ENCODE measurements at regions not wholly inside any gene's neighbourhood (a gene's known extent, or its start where the extent isn't known, plus 50 kb on each side); places are given as distances from the start of the nearest gene placed in this dataset.

GRCh38 chr12:46503637-46504175 lies 131.1 kb upstream of the SLC38A2 start:
- Histone ChIP-seq H3K4me1 (ENCODE audit: control insufficient read depth in 2 of 2, insufficient read depth in 2 of 2, low read length in 2 of 2) (no peaks in the 10 kb centered on the region), H3K9me3 (ENCODE audit: control insufficient read depth in 2 of 2, low read length in 2 of 2) (peaks cover 0 to 3% of the 10 kb centered on the region in 2 donors), H3K27ac (ENCODE audit: low read depth in 2 of 2, low read length in 2 of 2) (no peak overlapping the region), H3K9ac (ENCODE audit: low read depth in 1 of 2, low read length in 2 of 2) (no peak overlapping the region), H3K36me3 (ENCODE audit: control insufficient read depth in 2 of 2, insufficient read depth in 2 of 2, low read length in 2 of 2) (no peaks in the 10 kb centered on the region), H3K4me3 (ENCODE audit: low read length in 2 of 2) (no peak overlapping the region), H3K27me3 (ENCODE audit: control insufficient read depth in 2 of 2, insufficient read depth in 2 of 2, low read length in 2 of 2) (no peaks in the 10 kb centered on the region)

- Histone ChIP-seq H3K36me3 (ENCODE audit: control insufficient read depth in 2 of 2, insufficient read depth in 2 of 2, low read length in 2 of 2) (no peaks in the 10 kb centered on the region), H3K27ac (ENCODE audit: low read depth in 2 of 2, low read length in 2 of 2) (no peak overlapping the region), H3K4me1 (ENCODE audit: control insufficient read depth in 2 of 2, insufficient read depth in 2 of 2, low read length in 2 of 2) (no peaks in the 10 kb centered on the region), H3K4me3 (ENCODE audit: low read length in 2 of 2) (no peak overlapping the region), H3K27me3 (ENCODE audit: control insufficient read depth in 2 of 2, insufficient read depth in 2 of 2, low read length in 2 of 2) (no peaks in the 10 kb centered on the region), H3K9ac (ENCODE audit: low read depth in 1 of 2, low read length in 2 of 2) (no peak overlapping the region), H3K9me3 (ENCODE audit: control insufficient read depth in 2 of 2, low read length in 2 of 2) (peaks cover 0 to under 1% of the 10 kb centered on the region in 2 donors)
Measured at GRCh38 chr12:46500673-46501072, 128.1 kb upstream of the SLC38A2 start.

GRCh38 chr12:46499901-46500300 lies 127.3 kb upstream of the SLC38A2 start:
- no peak overlapping the region for H3K27ac ChIP-seq (ENCODE audit: low read depth in 2 of 2, low read length in 2 of 2)
- H3K36me3 ChIP-seq (ENCODE audit: control insufficient read depth in 2 of 2, insufficient read depth in 2 of 2, low read length in 2 of 2) = no peaks in the 10 kb centered on the region
- H3K9ac ChIP-seq (ENCODE audit: low read depth in 1 of 2, low read length in 2 of 2) = no peak overlapping the region

GRCh38 chr12:46499226-46499625 lies 126.7 kb upstream of the SLC38A2 start:
- H3K9me3 ChIP-seq (ENCODE audit: control insufficient read depth in 2 of 2, low read length in 2 of 2) = no peaks in the 10 kb centered on the region
- H3K9ac ChIP-seq (ENCODE audit: low read depth in 1 of 2, low read length in 2 of 2) = no peak overlapping the region
- H3K4me3 ChIP-seq (ENCODE audit: low read length in 2 of 2) = no peak overlapping the region
- H3K27me3 ChIP-seq (ENCODE audit: control insufficient read depth in 2 of 2, insufficient read depth in 2 of 2, low read length in 2 of 2) = no peaks in the 10 kb centered on the region
- no peak overlapping the region for H3K27ac ChIP-seq (ENCODE audit: low read depth in 2 of 2, low read length in 2 of 2)
- no peaks in the 10 kb centered on the region for H3K36me3 ChIP-seq (ENCODE audit: control insufficient read depth in 2 of 2, insufficient read depth in 2 of 2, low read length in 2 of 2)
- H3K4me1 ChIP-seq (ENCODE audit: control insufficient read depth in 2 of 2, insufficient read depth in 2 of 2, low read length in 2 of 2) = no peaks in the 10 kb centered on the region

More at GRCh38 chr12:46499901-46500300, 127.3 kb upstream of the SLC38A2 start:
- no peaks in the 10 kb centered on the region for H3K4me1 ChIP-seq (ENCODE audit: control insufficient read depth in 2 of 2, insufficient read depth in 2 of 2, low read length in 2 of 2)
- H3K9me3 ChIP-seq (ENCODE audit: control insufficient read depth in 2 of 2, low read length in 2 of 2) = no peaks in the 10 kb centered on the region
- H3K27me3 ChIP-seq (ENCODE audit: control insufficient read depth in 2 of 2, insufficient read depth in 2 of 2, low read length in 2 of 2) = no peaks in the 10 kb centered on the region
- no peak overlapping the region for H3K4me3 ChIP-seq (ENCODE audit: low read length in 2 of 2)

- Histone ChIP-seq H3K9ac (ENCODE audit: low read depth in 1 of 2, low read length in 2 of 2) (no peak overlapping the region), H3K27ac (ENCODE audit: low read depth in 2 of 2, low read length in 2 of 2) (no peak overlapping the region), H3K9me3 (ENCODE audit: control insufficient read depth in 2 of 2, low read length in 2 of 2) (no peaks in the 10 kb centered on the region), H3K36me3 (ENCODE audit: control insufficient read depth in 2 of 2, insufficient read depth in 2 of 2, low read length in 2 of 2) (no peaks in the 10 kb centered on the region), H3K4me3 (ENCODE audit: low read length in 2 of 2) (no peak overlapping the region), H3K4me1 (ENCODE audit: control insufficient read depth in 2 of 2, insufficient read depth in 2 of 2, low read length in 2 of 2) (no peaks in the 10 kb centered on the region), H3K27me3 (ENCODE audit: control insufficient read depth in 2 of 2, insufficient read depth in 2 of 2, low read length in 2 of 2) (no peaks in the 10 kb centered on the region)
Measured at GRCh38 chr12:46497739-46498138, 125.2 kb upstream of the SLC38A2 start.

GRCh38 chr12:46494424-46494823 lies 121.9 kb upstream of the SLC38A2 start:
- Histone ChIP-seq H3K27ac (ENCODE audit: low read depth in 2 of 2, low read length in 2 of 2) (no peak overlapping the region), H3K27me3 (ENCODE audit: control insufficient read depth in 2 of 2, insufficient read depth in 2 of 2, low read length in 2 of 2) (no peaks in the 10 kb centered on the region), H3K9ac (ENCODE audit: low read depth in 1 of 2, low read length in 2 of 2) (no peak overlapping the region), H3K4me3 (ENCODE audit: low read length in 2 of 2) (no peak overlapping the region), H3K9me3 (ENCODE audit: control insufficient read depth in 2 of 2, low read length in 2 of 2) (no peaks in the 10 kb centered on the region), H3K4me1 (ENCODE audit: control insufficient read depth in 2 of 2, insufficient read depth in 2 of 2, low read length in 2 of 2) (no peaks in the 10 kb centered on the region), H3K36me3 (ENCODE audit: control insufficient read depth in 2 of 2, insufficient read depth in 2 of 2, low read length in 2 of 2) (no peaks in the 10 kb centered on the region)

- Histone ChIP-seq H3K27ac (ENCODE audit: low read depth in 2 of 2, low read length in 2 of 2) (no peak overlapping the region), H3K9me3 (ENCODE audit: control insufficient read depth in 2 of 2, low read length in 2 of 2) (no peaks in the 10 kb centered on the region), H3K9ac (ENCODE audit: low read depth in 1 of 2, low read length in 2 of 2) (no peak overlapping the region), H3K4me3 (ENCODE audit: low read length in 2 of 2) (no peak overlapping the region), H3K36me3 (ENCODE audit: control insufficient read depth in 2 of 2, insufficient read depth in 2 of 2, low read length in 2 of 2) (no peaks in the 10 kb centered on the region), H3K4me1 (ENCODE audit: control insufficient read depth in 2 of 2, insufficient read depth in 2 of 2, low read length in 2 of 2) (no peaks in the 10 kb centered on the region), H3K27me3 (ENCODE audit: control insufficient read depth in 2 of 2, insufficient read depth in 2 of 2, low read length in 2 of 2) (no peaks in the 10 kb centered on the region)
Measured at GRCh38 chr12:46493834-46494181, 121.2 kb upstream of the SLC38A2 start.

- no peaks in the 10 kb centered on the region for H3K9me3 ChIP-seq (ENCODE audit: control insufficient read depth in 2 of 2, low read length in 2 of 2)
- H3K27ac ChIP-seq (ENCODE audit: low read depth in 2 of 2, low read length in 2 of 2) = no peak overlapping the region
- H3K36me3 ChIP-seq (ENCODE audit: control insufficient read depth in 2 of 2, insufficient read depth in 2 of 2, low read length in 2 of 2) = no peaks in the 10 kb centered on the region
- H3K9ac ChIP-seq (ENCODE audit: low read depth in 1 of 2, low read length in 2 of 2) = no peak overlapping the region
- no peaks in the 10 kb centered on the region for H3K4me1 ChIP-seq (ENCODE audit: control insufficient read depth in 2 of 2, insufficient read depth in 2 of 2, low read length in 2 of 2)
- H3K27me3 ChIP-seq (ENCODE audit: control insufficient read depth in 2 of 2, insufficient read depth in 2 of 2, low read length in 2 of 2) = no peaks in the 10 kb centered on the region
- no peak overlapping the region for H3K4me3 ChIP-seq (ENCODE audit: low read length in 2 of 2)
Measured at GRCh38 chr12:46493150-46493833, 120.7 kb upstream of the SLC38A2 start.

GRCh38 chr12:46492471-46493085 lies 120.0 kb upstream of the SLC38A2 start:
- Histone ChIP-seq H3K4me3 (ENCODE audit: low read length in 2 of 2) (no peak overlapping the region), H3K9me3 (ENCODE audit: control insufficient read depth in 2 of 2, low read length in 2 of 2) (no peaks in the 10 kb centered on the region), H3K36me3 (ENCODE audit: control insufficient read depth in 2 of 2, insufficient read depth in 2 of 2, low read length in 2 of 2) (no peaks in the 10 kb centered on the region), H3K27ac (ENCODE audit: low read depth in 2 of 2, low read length in 2 of 2) (no peak overlapping the region), H3K27me3 (ENCODE audit: control insufficient read depth in 2 of 2, insufficient read depth in 2 of 2, low read length in 2 of 2) (no peaks in the 10 kb centered on the region), H3K9ac (ENCODE audit: low read depth in 1 of 2, low read length in 2 of 2) (no peak overlapping the region), H3K4me1 (ENCODE audit: control insufficient read depth in 2 of 2, insufficient read depth in 2 of 2, low read length in 2 of 2) (no peaks in the 10 kb centered on the region)

GRCh38 chr12:46491548-46491947 lies 119.0 kb upstream of the SLC38A2 start:
- H3K4me3 ChIP-seq (ENCODE audit: low read length in 2 of 2) = no peak overlapping the region
- no peaks in the 10 kb centered on the region for H3K4me1 ChIP-seq (ENCODE audit: control insufficient read depth in 2 of 2, insufficient read depth in 2 of 2, low read length in 2 of 2)
- no peaks in the 10 kb centered on the region for H3K9me3 ChIP-seq (ENCODE audit: control insufficient read depth in 2 of 2, low read length in 2 of 2)
- H3K36me3 ChIP-seq (ENCODE audit: control insufficient read depth in 2 of 2, insufficient read depth in 2 of 2, low read length in 2 of 2) = no peaks in the 10 kb centered on the region
- H3K27me3 ChIP-seq (ENCODE audit: control insufficient read depth in 2 of 2, insufficient read depth in 2 of 2, low read length in 2 of 2) = no peaks in the 10 kb centered on the region
- no peak overlapping the region for H3K9ac ChIP-seq (ENCODE audit: low read depth in 1 of 2, low read length in 2 of 2)
- no peak overlapping the region for H3K27ac ChIP-seq (ENCODE audit: low read depth in 2 of 2, low read length in 2 of 2)

Data from mucosa of rectum (tissue), 2 donors.